Tibial nerve (tissue), 4 donors: ENCODE measurements at regions not wholly inside any gene's neighbourhood (a gene's known extent, or its start where the extent isn't known, plus 50 kb on each side); places are given as distances from the start of the nearest gene placed in this dataset.
"Not testable (repeated sequence)": the region's sequence is repeated elsewhere in the genome, so short reads cannot be mapped to it uniquely, and the experiment has no call there.

Experiments used
- DNase-seq, 2 donors: peaks; one replicate each; pipeline ENCODE4 v3.0.0-alpha.2; 2019; ENCODE audit warnings: low spot score in 2 of 2
- H3K27ac ChIP-seq, 4 donors: fragments of 200-600 bp; sonication (generic) in 3 of 4; one replicate each; pipeline ENCODE4 v1.5.1; 2017 to 2019; ENCODE audit warnings: mild to moderate bottlenecking in 1 of 4
- H3K27me3 ChIP-seq, 2 donors: fragments of 200-600 bp; sonication (generic) in 1 of 2; one replicate each; pipeline versions ENCODE4 v1.5.1 to v1.6.0; 2017 to 2019
- H3K36me3 ChIP-seq, 3 donors: fragments of 200-600 bp; sonication (generic); one replicate each; pipeline ENCODE4 v1.5.1; 2018 to 2019
- H3K4me1 ChIP-seq, 4 donors: fragments of 200-600 bp; sonication (generic) in 3 of 4; one replicate each; pipeline ENCODE4 v1.5.1; 2017 to 2019
- H3K4me3 ChIP-seq, 4 donors: fragments of 200-600 bp; sonication (generic) in 3 of 4; one replicate each; pipeline ENCODE4 v1.5.1; 2017 to 2019; ENCODE audit warnings: mild to moderate bottlenecking in 1 of 4, moderate library complexity in 1 of 4
- H3K9me3 ChIP-seq, 4 donors: fragments of 200-600 bp; sonication (generic) in 3 of 4; one replicate each; pipeline ENCODE4 v1.5.1; 2017 to 2019
- CTCF ChIP-seq, 5 experiments: fragments of 200-600 bp in 3 of 5; fragments of 450-650 bp in 2 of 5; sonication (generic) in 3 of 5; IDR thresholded peaks; one replicate each; pipeline ENCODE4 v1.5.1; 2016 to 2019; ENCODE audit warnings: antibody characterized with exemption in 5 of 5, mild to moderate bottlenecking in 3 of 5, moderate library complexity in 2 of 5
- EP300 ChIP-seq, 2 donors: sonication (generic); formaldehyde crosslinking; IDR thresholded peaks; one replicate each; pipeline ENCODE4 v1.6.1; 2017; ENCODE audit warnings: antibody characterized with exemption in 2 of 2, mild to moderate bottlenecking in 1 of 2
- POLR2A ChIP-seq, 2 donors: fragments of 450-650 bp; IDR thresholded peaks; one replicate each; pipeline ENCODE4 v1.6.1; 2017; ENCODE audit warnings: antibody characterized with exemption in 2 of 2, mild to moderate bottlenecking in 2 of 2, moderate library complexity in 2 of 2
- WGBS, 2 donors: methylation state at CpG; one replicate each; pipeline ENCODE4 v1.1.5; 2018; 5-methylcytosine and 5-hydroxymethylcytosine counted together

GRCh38 chr6:125370343-125370742 lies 68.6 kb upstream of the HDDC2 start:
- no peak for DNase-seq
- H3K27ac ChIP-seq = no peak overlapping the region
- H3K36me3 ChIP-seq = no peaks in the 10 kb centered on the region
- no peaks in the 10 kb centered on the region for H3K9me3 ChIP-seq
- no peak overlapping the region for H3K4me3 ChIP-seq
- TF ChIP-seq POLR2A (IDR thresholded peaks at IDR 0.05) (no peak), CTCF (IDR thresholded peaks at IDR 0.05) (no peak), EP300 (IDR thresholded peaks at IDR 0.05) (no peak)
- H3K27me3 ChIP-seq = no peaks in the 10 kb centered on the region
- WGBS, 2 donors = 75 to 81% methylated on average over 8 of the region's 8 CpGs
- no peaks in the 10 kb centered on the region for H3K4me1 ChIP-seq

- Histone ChIP-seq H3K27me3 (no peaks in the 10 kb centered on the region), H3K4me1 (no peaks in the 10 kb centered on the region), H3K9me3 (no peaks in the 10 kb centered on the region), H3K4me3 (no peak overlapping the region), H3K36me3 (no peaks in the 10 kb centered on the region), H3K27ac (no peak overlapping the region)
- TF ChIP-seq POLR2A (IDR thresholded peaks at IDR 0.05) (no peak), CTCF (IDR thresholded peaks at IDR 0.05) (no peak), EP300 (IDR thresholded peaks at IDR 0.05) (no peak)
- no peak for DNase-seq
- WGBS, 2 donors = 77 to 84% methylated on average over 2 of the region's 2 CpGs
Measured at GRCh38 chr6:125375013-125375412, 73.2 kb upstream of the HDDC2 start.

GRCh38 chr6:125375821-125376220 lies 74.1 kb upstream of the HDDC2 start:
- DNase-seq = no peak
- H3K27me3 ChIP-seq = no peaks in the 10 kb centered on the region
- H3K4me1 ChIP-seq = no peaks in the 10 kb centered on the region
- no peaks in the 10 kb centered on the region for H3K36me3 ChIP-seq
- H3K4me3 ChIP-seq = no peak overlapping the region
- no peak for TF ChIP-seq POLR2A (IDR thresholded peaks at IDR 0.05)
- no peak for TF ChIP-seq EP300 (IDR thresholded peaks at IDR 0.05)
- no peak for TF ChIP-seq CTCF (IDR thresholded peaks at IDR 0.05)
- no peak overlapping the region for H3K27ac ChIP-seq
- H3K9me3 ChIP-seq = no peaks in the 10 kb centered on the region

GRCh38 chr6:125377621-125378020 lies 75.9 kb upstream of the HDDC2 start:
- DNase-seq = no peak
- Histone ChIP-seq H3K4me1 (no peaks in the 10 kb centered on the region), H3K4me3 (no peak overlapping the region), H3K9me3 (no peaks in the 10 kb centered on the region), H3K36me3 (no peaks in the 10 kb centered on the region), H3K27me3 (no peaks in the 10 kb centered on the region), H3K27ac (peak overlapping the region in 1 of 4 donors; percentile 7)
- TF ChIP-seq POLR2A (IDR thresholded peaks at IDR 0.05) (no peak), EP300 (IDR thresholded peaks at IDR 0.05) (peak in 1 of 2 donors; percentile 18)
- WGBS, 2 donors = 52 to 69% methylated on average over 5 of the region's 5 CpGs

- Histone ChIP-seq H3K27ac (no peak overlapping the region), H3K4me3 (no peak overlapping the region), H3K9me3 (no peaks in the 10 kb centered on the region), H3K4me1 (no peaks in the 10 kb centered on the region), H3K27me3 (no peaks in the 10 kb centered on the region), H3K36me3 (no peaks in the 10 kb centered on the region)
- TF ChIP-seq POLR2A (IDR thresholded peaks at IDR 0.05) (no peak), CTCF (IDR thresholded peaks at IDR 0.05) (no peak), EP300 (IDR thresholded peaks at IDR 0.05) (no peak)
- no peak for DNase-seq
- WGBS, 2 donors = 72 to 84% methylated on average over 4 of the region's 4 CpGs
Measured at GRCh38 chr6:125379174-125379573, 77.4 kb upstream of the HDDC2 start.

GRCh38 chr6:125380474-125380873 lies 78.7 kb upstream of the HDDC2 start:
- no peak for DNase-seq
- 96% methylated on average over 5 of the region's 5 CpGs for WGBS, 2 donors
- no peaks in the 10 kb centered on the region for H3K4me1 ChIP-seq

GRCh38 chr6:125386337-125386736 lies 84.6 kb upstream of the HDDC2 start:
- not testable (repeated sequence) for H3K4me3 ChIP-seq, H3K4me1 ChIP-seq, H3K27me3 ChIP-seq, DNase-seq, H3K9me3 ChIP-seq, H3K36me3 ChIP-seq, H3K27ac ChIP-seq
- 89 to 97% methylated on average over 1 of the region's 1 CpG for WGBS, 2 donors

More at GRCh38 chr6:125380474-125380873, 78.7 kb upstream of the HDDC2 start:
- TF ChIP-seq CTCF (IDR thresholded peaks at IDR 0.05) = no peak
- no peak for TF ChIP-seq EP300 (IDR thresholded peaks at IDR 0.05)
- no peak for TF ChIP-seq POLR2A (IDR thresholded peaks at IDR 0.05)
- Histone ChIP-seq H3K27me3 (no peaks in the 10 kb centered on the region), H3K36me3 (no peaks in the 10 kb centered on the region), H3K9me3 (no peaks in the 10 kb centered on the region), H3K27ac (no peak overlapping the region), H3K4me3 (no peak overlapping the region)
